ENCODE measurements at regions not wholly inside any gene's neighbourhood (a gene's known extent, or its start where the extent isn't known, plus 50 kb on each side); places are given as distances from the start of the nearest gene placed in this dataset.

GRCh38 chr5:4233671-4234070 is 638.0 kb downstream of the IRX1 start:
- peaks cover 39% of the 10 kb centered on the region for H3K9me3 Mint-ChIP-seq
- no peak for ATAC-seq
- no peak overlapping the region for H3K27ac Mint-ChIP-seq

GRCh38 chr5:4243479-4244264 is 648.0 kb downstream of the IRX1 start:
- DNase-seq (no peak), ATAC-seq (no peak)
- no peaks in the 10 kb centered on the region for H3K4me1 Mint-ChIP-seq
- no peak overlapping the region for H3K27ac Mint-ChIP-seq
- peaks cover 7% of the 10 kb centered on the region for H3K9me3 Mint-ChIP-seq
- H3K27me3 Mint-ChIP-seq, result no peaks in the 10 kb centered on the region
- H3K36me3 Mint-ChIP-seq (ENCODE audit: low read depth), result no peaks in the 10 kb centered on the region
- no peak overlapping the region for H3K4me3 Mint-ChIP-seq

More at GRCh38 chr5:4233671-4234070, 638.0 kb downstream of the IRX1 start:
- no peak overlapping the region for H3K4me3 Mint-ChIP-seq
- DNase-seq, result no peak
- no peaks in the 10 kb centered on the region for H3K4me1 Mint-ChIP-seq
- H3K27me3 Mint-ChIP-seq, result no peaks in the 10 kb centered on the region
- no peaks in the 10 kb centered on the region for H3K36me3 Mint-ChIP-seq (ENCODE audit: low read depth)

GRCh38 chr5:4244306-4244705 is 648.7 kb downstream of the IRX1 start:
- Mint-ChIP-seq H3K9me3 (peaks cover 3% of the 10 kb centered on the region), H3K4me3 (no peak overlapping the region), H3K4me1 (no peaks in the 10 kb centered on the region), H3K27ac (no peak overlapping the region), H3K36me3 (ENCODE audit: low read depth) (no peaks in the 10 kb centered on the region), H3K27me3 (no peaks in the 10 kb centered on the region)
- ATAC-seq, result no peak
- DNase-seq, result no peak

GRCh38 chr5:4245076-4245475 is 649.4 kb downstream of the IRX1 start:
- Mint-ChIP-seq H3K27ac (no peak overlapping the region), H3K4me1 (no peaks in the 10 kb centered on the region), H3K27me3 (no peaks in the 10 kb centered on the region), H3K36me3 (ENCODE audit: low read depth) (no peaks in the 10 kb centered on the region), H3K9me3 (peaks cover 3% of the 10 kb centered on the region), H3K4me3 (no peak overlapping the region)
- ATAC-seq (no peak), DNase-seq (no peak)

GRCh38 chr5:4245511-4245910 is 649.9 kb downstream of the IRX1 start:
- H3K27ac Mint-ChIP-seq, result no peak overlapping the region
- no peak for DNase-seq
- no peak overlapping the region for H3K4me3 Mint-ChIP-seq
- peaks cover 3% of the 10 kb centered on the region for H3K9me3 Mint-ChIP-seq
- no peaks in the 10 kb centered on the region for H3K4me1 Mint-ChIP-seq
- no peak for ATAC-seq
- no peaks in the 10 kb centered on the region for H3K27me3 Mint-ChIP-seq
- no peaks in the 10 kb centered on the region for H3K36me3 Mint-ChIP-seq (ENCODE audit: low read depth)

GRCh38 chr5:4246447-4246846 is 650.8 kb downstream of the IRX1 start:
- Mint-ChIP-seq H3K4me3 (no peak overlapping the region), H3K9me3 (peaks cover 5% of the 10 kb centered on the region), H3K4me1 (no peaks in the 10 kb centered on the region), H3K27me3 (no peaks in the 10 kb centered on the region), H3K36me3 (ENCODE audit: low read depth) (no peaks in the 10 kb centered on the region), H3K27ac (no peak overlapping the region)
- ATAC-seq (no peak), DNase-seq (no peak)

- DNase-seq (no peak), ATAC-seq (no peak)
- Mint-ChIP-seq H3K4me3 (no peak overlapping the region), H3K36me3 (ENCODE audit: low read depth) (no peaks in the 10 kb centered on the region), H3K27me3 (no peaks in the 10 kb centered on the region), H3K4me1 (no peaks in the 10 kb centered on the region), H3K9me3 (peaks cover 7% of the 10 kb centered on the region), H3K27ac (no peak overlapping the region)
Observed at GRCh38 chr5:4250254-4250653, 654.6 kb downstream of the IRX1 start.

GRCh38 chr5:4252385-4252784 is 656.8 kb downstream of the IRX1 start:
- H3K4me1 Mint-ChIP-seq, result no peaks in the 10 kb centered on the region

GRCh38 chr5:4254736-4255135 is 659.1 kb downstream of the IRX1 start:
- Mint-ChIP-seq H3K4me1 (no peaks in the 10 kb centered on the region), H3K27ac (no peak overlapping the region), H3K27me3 (no peaks in the 10 kb centered on the region), H3K36me3 (ENCODE audit: low read depth) (no peaks in the 10 kb centered on the region), H3K4me3 (no peak overlapping the region), H3K9me3 (peaks cover 3% of the 10 kb centered on the region)
- DNase-seq, result no peak
- ATAC-seq, result no peak

More at GRCh38 chr5:4252385-4252784, 656.8 kb downstream of the IRX1 start:
- peaks cover 3% of the 10 kb centered on the region for H3K9me3 Mint-ChIP-seq
- no peak overlapping the region for H3K27ac Mint-ChIP-seq
- ATAC-seq, result no peak
- H3K27me3 Mint-ChIP-seq, result no peaks in the 10 kb centered on the region
- no peak overlapping the region for H3K4me3 Mint-ChIP-seq
- H3K36me3 Mint-ChIP-seq (ENCODE audit: low read depth), result no peaks in the 10 kb centered on the region
- DNase-seq, result no peak

GRCh38 chr5:4255441-4255840 is 659.8 kb downstream of the IRX1 start:
- Mint-ChIP-seq H3K36me3 (ENCODE audit: low read depth) (no peaks in the 10 kb centered on the region), H3K27ac (no peak overlapping the region), H3K27me3 (no peaks in the 10 kb centered on the region), H3K4me3 (no peak overlapping the region), H3K4me1 (no peaks in the 10 kb centered on the region), H3K9me3 (peaks cover 3% of the 10 kb centered on the region)
- DNase-seq (no peak), ATAC-seq (no peak)

- H3K4me3 Mint-ChIP-seq, result no peak overlapping the region
Observed at GRCh38 chr5:4258170-4258569, 662.5 kb downstream of the IRX1 start.

GRCh38 chr5:4271193-4271592 is 675.6 kb downstream of the IRX1 start:
- Mint-ChIP-seq H3K4me3 (no peak overlapping the region), H3K27ac (no peak overlapping the region), H3K27me3 (no peaks in the 10 kb centered on the region), H3K36me3 (ENCODE audit: low read depth) (no peaks in the 10 kb centered on the region), H3K9me3 (peaks cover 17% of the 10 kb centered on the region), H3K4me1 (no peaks in the 10 kb centered on the region)
- DNase-seq (no peak), ATAC-seq (no peak)

More at GRCh38 chr5:4258170-4258569, 662.5 kb downstream of the IRX1 start:
- H3K9me3 Mint-ChIP-seq, result peaks cover 5% of the 10 kb centered on the region
- no peaks in the 10 kb centered on the region for H3K4me1 Mint-ChIP-seq
- DNase-seq, result no peak
- no peak overlapping the region for H3K27ac Mint-ChIP-seq
- H3K27me3 Mint-ChIP-seq, result no peaks in the 10 kb centered on the region
- ATAC-seq, result no peak
- H3K36me3 Mint-ChIP-seq (ENCODE audit: low read depth), result no peaks in the 10 kb centered on the region

GRCh38 chr5:4275232-4275631 is 679.6 kb downstream of the IRX1 start:
- H3K27ac Mint-ChIP-seq, result no peak overlapping the region
- no peak overlapping the region for H3K4me3 Mint-ChIP-seq

GRCh38 chr5:4294878-4295277 is 699.2 kb downstream of the IRX1 start:
- Mint-ChIP-seq H3K27ac (no peak overlapping the region), H3K4me1 (no peaks in the 10 kb centered on the region), H3K27me3 (no peaks in the 10 kb centered on the region), H3K4me3 (no peak overlapping the region), H3K36me3 (ENCODE audit: low read depth) (no peaks in the 10 kb centered on the region), H3K9me3 (no peaks in the 10 kb centered on the region)
- DNase-seq (no peak), ATAC-seq (no peak)

More at GRCh38 chr5:4275232-4275631, 679.6 kb downstream of the IRX1 start:
- H3K36me3 Mint-ChIP-seq (ENCODE audit: low read depth), result no peaks in the 10 kb centered on the region
- H3K9me3 Mint-ChIP-seq, result peaks cover 10% of the 10 kb centered on the region
- ATAC-seq (no peak), DNase-seq (no peak)
- H3K27me3 Mint-ChIP-seq, result no peaks in the 10 kb centered on the region
- H3K4me1 Mint-ChIP-seq, result no peaks in the 10 kb centered on the region

GRCh38 chr5:4295663-4296339 is 700.2 kb downstream of the IRX1 start:
- DNase-seq (no peak), ATAC-seq (no peak)

More at GRCh38 chr5:4295663-4296339, 700.2 kb downstream of the IRX1 start:
- Mint-ChIP-seq H3K36me3 (ENCODE audit: low read depth) (no peaks in the 10 kb centered on the region), H3K27ac (no peak overlapping the region), H3K9me3 (peaks cover under 1% of the 10 kb centered on the region), H3K27me3 (no peaks in the 10 kb centered on the region), H3K4me3 (no peak overlapping the region), H3K4me1 (no peaks in the 10 kb centered on the region)

All from activated naive CD8-positive, alpha-beta T cell treated with anti-CD3 and anti-CD28 coated beads, Interleukin-2, amount 50 U/mL, for 24 hours (primary cell).